ENCODE measurements at regions not wholly inside any gene's neighbourhood (a gene's known extent, or its start where the extent isn't known, plus 50 kb on each side); places are given as distances from the start of the nearest gene placed in this dataset.

GRCh38 chr5:156170351-156170961 is 156.5 kb upstream of the SGCD start:
- no peak for TF ChIP-seq POLR2A (IDR thresholded peaks at IDR 0.05; ENCODE audit: borderline replicate concordance, extremely low read depth, insufficient read depth, insufficient read length)
- no peak for TF ChIP-seq SRF (IDR thresholded peaks at IDR 0.05; ENCODE audit: low read depth)
- TF ChIP-seq, protein P1, sequence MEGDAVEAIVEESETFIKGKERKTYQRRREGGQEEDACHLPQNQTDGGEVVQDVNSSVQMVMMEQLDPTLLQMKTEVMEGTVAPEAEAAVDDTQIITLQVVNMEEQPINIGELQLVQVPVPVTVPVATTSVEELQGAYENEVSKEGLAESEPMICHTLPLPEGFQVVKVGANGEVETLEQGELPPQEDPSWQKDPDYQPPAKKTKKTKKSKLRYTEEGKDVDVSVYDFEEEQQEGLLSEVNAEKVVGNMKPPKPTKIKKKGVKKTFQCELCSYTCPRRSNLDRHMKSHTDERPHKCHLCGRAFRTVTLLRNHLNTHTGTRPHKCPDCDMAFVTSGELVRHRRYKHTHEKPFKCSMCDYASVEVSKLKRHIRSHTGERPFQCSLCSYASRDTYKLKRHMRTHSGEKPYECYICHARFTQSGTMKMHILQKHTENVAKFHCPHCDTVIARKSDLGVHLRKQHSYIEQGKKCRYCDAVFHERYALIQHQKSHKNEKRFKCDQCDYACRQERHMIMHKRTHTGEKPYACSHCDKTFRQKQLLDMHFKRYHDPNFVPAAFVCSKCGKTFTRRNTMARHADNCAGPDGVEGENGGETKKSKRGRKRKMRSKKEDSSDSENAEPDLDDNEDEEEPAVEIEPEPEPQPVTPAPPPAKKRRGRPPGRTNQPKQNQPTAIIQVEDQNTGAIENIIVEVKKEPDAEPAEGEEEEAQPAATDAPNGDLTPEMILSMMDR (IDR thresholded peaks at IDR 0.05 in 2 of 3, conservative IDR thresholded peaks at IDR 0.05 in 1 of 3; ENCODE audit: borderline replicate concordance in 1 of 3, insufficient read depth in 1 of 3, low read depth in 2 of 3, low read length in 2 of 3) = no peak
